ENCODE measurements at regions not wholly inside any gene's neighbourhood (a gene's known extent, or its start where the extent isn't known, plus 50 kb on each side); places are given as distances from the start of the nearest gene placed in this dataset.

- TF ChIP-seq CTCF (conservative IDR thresholded peaks at IDR 0.05 in 1 of 2, IDR thresholded peaks at IDR 0.05 in 1 of 2; ENCODE audit: extremely low read depth in 1 of 2, insufficient read depth in 1 of 2, low read depth in 1 of 2, low read length in 2 of 2), result no peak
- TF ChIP-seq EZH2 (IDR thresholded peaks at IDR 0.05; ENCODE audit: borderline replicate concordance, low read length), result no peak
These were observed 69.4 kb upstream of the ACTBL2 start for GRCh38 chr5:57552033-57552432.
